ENCODE measurements at regions not wholly inside any gene's neighbourhood (a gene's known extent, or its start where the extent isn't known, plus 50 kb on each side); places are given as distances from the start of the nearest gene placed in this dataset.

- no peak for DNase-seq
Measured at GRCh38 chrX:9196961-9197640, 163.2 kb upstream of the FAM9B start.

GRCh38 chrX:9204560-9204959, 170.6 kb upstream of the FAM9B start:
- no peak for DNase-seq

GRCh38 chrX:9205599-9206223, 171.8 kb upstream of the FAM9B start:
- DNase-seq = no peak

GRCh38 chrX:9207142-9207541, 173.2 kb upstream of the FAM9B start:
- no peak for DNase-seq

GRCh38 chrX:9211269-9211668, 177.3 kb upstream of the FAM9B start:
- DNase-seq = no peak

- DNase-seq = no peak
Measured at GRCh38 chrX:9221781-9222180, 187.9 kb upstream of the FAM9B start.

- DNase-seq = no peak
Measured at GRCh38 chrX:9222299-9222698, 188.4 kb upstream of the FAM9B start.

- no peak for DNase-seq
Measured at GRCh38 chrX:9227276-9227675, 193.3 kb upstream of the FAM9B start.

- DNase-seq = no peak
Measured at GRCh38 chrX:9231491-9231890, 197.6 kb upstream of the FAM9B start.

- no peak for DNase-seq
Measured at GRCh38 chrX:9233141-9233540, 199.2 kb upstream of the FAM9B start.

GRCh38 chrX:9234315-9234714, 200.4 kb upstream of the FAM9B start:
- no peak for DNase-seq

GRCh38 chrX:9235722-9236121, 201.8 kb upstream of the FAM9B start:
- no peak for DNase-seq

GRCh38 chrX:9240956-9241355, 207.0 kb upstream of the FAM9B start:
- DNase-seq = no peak

GRCh38 chrX:9241427-9241826, 207.5 kb upstream of the FAM9B start:
- DNase-seq = no peak

- no peak for DNase-seq
Measured at GRCh38 chrX:9249051-9249846, 215.3 kb upstream of the FAM9B start.

GRCh38 chrX:9252182-9252581, 212.7 kb upstream of the TBL1X start:
- no peak for DNase-seq

GRCh38 chrX:9253211-9253610, 211.6 kb upstream of the TBL1X start:
- DNase-seq = no peak

- DNase-seq = no peak
Measured at GRCh38 chrX:9257718-9258420, 207.0 kb upstream of the TBL1X start.

- no peak for DNase-seq
Measured at GRCh38 chrX:9258421-9259104, 206.3 kb upstream of the TBL1X start.

GRCh38 chrX:9260603-9261002, 204.3 kb upstream of the TBL1X start:
- DNase-seq = no peak

GRCh38 chrX:9267415-9267814, 197.4 kb upstream of the TBL1X start:
- no peak for DNase-seq

GRCh38 chrX:9269134-9269533, 195.7 kb upstream of the TBL1X start:
- DNase-seq = no peak
